K562 (cell line): ENCODE measurements at regions not wholly inside any gene's neighbourhood (a gene's known extent, or its start where the extent isn't known, plus 50 kb on each side); places are given as distances from the start of the nearest gene placed in this dataset.

ENCODE experiments used
- ATF7 ChIP-seq: fragments of 450-650 bp; IDR thresholded peaks from 2 replicates; pipeline ENCODE4 v1.7.1; 2014; ENCODE audit warnings: mild to moderate bottlenecking, moderate library complexity
- BACH1 ChIP-seq: fragments of 200-800 bp; sonication (Bioruptor generic); IDR thresholded peaks from 2 replicates; pipeline ENCODE4 v1.6.1; 2016; ENCODE audit warnings: missing genetic modification characterization, missing compliant biosample characterization
- CXXC5 ChIP-seq: fragments of 250-450 bp; sonication (Bioruptor Pico); IDR thresholded peaks from 2 replicates; pipeline ENCODE4 v1.8.0; 2022; ENCODE audit warnings: inconsistent platforms, mild to moderate bottlenecking, moderate library complexity
- GABPB1 ChIP-seq: sonication (generic); formaldehyde crosslinking; IDR thresholded peaks from 2 replicates; pipeline ENCODE4 v1.8.0; 2022; ENCODE audit warnings: mild to moderate bottlenecking, missing genetic modification reagents
- GMEB1 ChIP-seq: fragments of 250-450 bp; sonication (Bioruptor Pico); IDR thresholded peaks from 2 replicates; pipeline ENCODE4 v1.4.0; 2020; ENCODE audit warnings: mild to moderate bottlenecking
- HMG20B ChIP-seq: fragments of 250-450 bp; sonication (Bioruptor Pico); IDR thresholded peaks from 2 replicates; pipeline ENCODE4 v1.5.0; 2021; ENCODE audit warnings: mild to moderate bottlenecking
- HMGN3 ChIP-seq: IDR thresholded peaks from 2 replicates; pipeline ENCODE4 v1.6.1; 2011; ENCODE audit warnings: borderline replicate concordance, low read depth, mild to moderate bottlenecking, mixed read lengths, low read length; ENCODE audit not compliant: insufficient read length; ENCODE audit errors: extremely low read depth
- KLF13 ChIP-seq: fragments of 450-650 bp; IDR thresholded peaks from 2 replicates; pipeline ENCODE4 v1.6.1; 2016; ENCODE audit warnings: missing genetic modification characterization, low read depth, mild to moderate bottlenecking, missing compliant biosample characterization, moderate library complexity, borderline replicate concordance
- MAFF ChIP-seq: IDR thresholded peaks from 2 replicates; pipeline ENCODE4 v1.6.1; 2012; ENCODE audit warnings: low read length, improper control_type of control experiment
- NR2C2 ChIP-seq, 2 experiments: fragments of 200-800 bp in 1 of 2; sonication (Bioruptor generic) in 1 of 2; sonication (generic) in 1 of 2; formaldehyde crosslinking in 1 of 2; IDR thresholded peaks; 2 replicates each; pipeline versions ENCODE4 v1.6.1 to v1.8.0; 2016 to 2022; ENCODE audit warnings: mild to moderate bottlenecking in 1 of 2, missing compliant biosample characterization in 1 of 2, missing genetic modification characterization in 1 of 2, missing genetic modification reagents in 1 of 2
- NRF1 ChIP-seq, 2 experiments: fragments of 450-650 bp; IDR thresholded peaks in 1 of 2; conservative IDR thresholded peaks in 1 of 2; 2 replicates each; pipeline ENCODE4 v1.6.1; 2014; ENCODE audit warnings: mild to moderate bottlenecking in 2 of 2
- PHF20 ChIP-seq: fragments of 450-650 bp; IDR thresholded peaks from 2 replicates; pipeline ENCODE4 v1.6.1; 2018; ENCODE audit not compliant: partially characterized antibody
- POLR2AphosphoS5 ChIP-seq: IDR thresholded peaks from 2 replicates; pipeline ENCODE4 v1.6.1; 2011; ENCODE audit warnings: mild to moderate bottlenecking, low read depth, low read length, moderate library complexity; ENCODE audit not compliant: control insufficient read depth, insufficient read depth
- RBFOX2 ChIP-seq: fragments of 200-400 bp; formaldehyde crosslinking; IDR thresholded peaks from 2 replicates; pipeline ENCODE4 v1.6.1; 2017; ENCODE audit warnings: low read depth, mild to moderate bottlenecking, low read length, moderate library complexity
- RBM14 ChIP-seq: fragments of 200-400 bp; formaldehyde crosslinking; IDR thresholded peaks from 2 replicates; pipeline ENCODE4 v1.6.1; 2018; ENCODE audit warnings: low read depth, mild to moderate bottlenecking, low read length, moderate library complexity, borderline replicate concordance; ENCODE audit not compliant: insufficient read depth
- TAF1 ChIP-seq: IDR thresholded peaks from 2 replicates; pipeline ENCODE4 v1.6.1; 2011; ENCODE audit warnings: mild to moderate bottlenecking, low read length, moderate library complexity; ENCODE audit not compliant: insufficient read depth, control insufficient read depth, severe bottlenecking; ENCODE audit errors: extremely low read depth
- TAF9B ChIP-seq: fragments of 450-650 bp; IDR thresholded peaks from 2 replicates; pipeline ENCODE4 v1.6.1; 2018; ENCODE audit warnings: mild to moderate bottlenecking; ENCODE audit not compliant: partially characterized antibody
- TCF7L2 ChIP-seq: fragments of 150-350 bp; IDR thresholded peaks from 2 replicates; pipeline ENCODE4 v1.6.1; 2016; ENCODE audit warnings: low read depth, mild to moderate bottlenecking, low read length, moderate library complexity
- TCFL5 ChIP-seq: fragments of 250-450 bp; sonication (Bioruptor Pico); conservative IDR thresholded peaks from 2 replicates; pipeline ENCODE4 v1.6.1; 2021; ENCODE audit warnings: mild to moderate bottlenecking, moderate library complexity, matching md5 sums
- ZNF134 ChIP-seq: fragments of 250-450 bp; sonication (Bioruptor Pico); conservative IDR thresholded peaks from 2 replicates; pipeline ENCODE4 v1.4.0; 2020
- ZNF184 ChIP-seq: sonication (generic); formaldehyde crosslinking; IDR thresholded peaks from 2 replicates; pipeline ENCODE4 v1.5.0; 2020; ENCODE audit warnings: missing genetic modification reagents
- ZNF232 ChIP-seq: sonication (generic); formaldehyde crosslinking; IDR thresholded peaks from 2 replicates; pipeline ENCODE4 v1.8.0; 2022; ENCODE audit warnings: mild to moderate bottlenecking, missing genetic modification reagents
- ZNF57 ChIP-seq: fragments of 450-650 bp; formaldehyde crosslinking; IDR thresholded peaks from 2 replicates; pipeline ENCODE4 v1.4.0; 2020; ENCODE audit warnings: mild to moderate bottlenecking, moderate library complexity
- ZNF583 ChIP-seq: fragments of 250-450 bp; sonication (Bioruptor Pico); IDR thresholded peaks from 2 replicates; pipeline ENCODE4 v1.4.0; 2020
- ZNF668 ChIP-seq: fragments of 250-450 bp; sonication (Bioruptor Pico); IDR thresholded peaks from 2 replicates; pipeline ENCODE4 v1.8.0; 2022; ENCODE audit warnings: mild to moderate bottlenecking, inconsistent platforms
- TF ChIP-seq, protein P1 (sequence below): fragments of 200-400 bp; formaldehyde crosslinking; IDR thresholded peaks from 2 replicates; pipeline ENCODE4 v1.6.1; 2017; ENCODE audit warnings: mild to moderate bottlenecking, low read depth, low read length, moderate library complexity

- peak; percentile 32 for TF ChIP-seq HMGN3
- TF ChIP-seq, protein P1, sequence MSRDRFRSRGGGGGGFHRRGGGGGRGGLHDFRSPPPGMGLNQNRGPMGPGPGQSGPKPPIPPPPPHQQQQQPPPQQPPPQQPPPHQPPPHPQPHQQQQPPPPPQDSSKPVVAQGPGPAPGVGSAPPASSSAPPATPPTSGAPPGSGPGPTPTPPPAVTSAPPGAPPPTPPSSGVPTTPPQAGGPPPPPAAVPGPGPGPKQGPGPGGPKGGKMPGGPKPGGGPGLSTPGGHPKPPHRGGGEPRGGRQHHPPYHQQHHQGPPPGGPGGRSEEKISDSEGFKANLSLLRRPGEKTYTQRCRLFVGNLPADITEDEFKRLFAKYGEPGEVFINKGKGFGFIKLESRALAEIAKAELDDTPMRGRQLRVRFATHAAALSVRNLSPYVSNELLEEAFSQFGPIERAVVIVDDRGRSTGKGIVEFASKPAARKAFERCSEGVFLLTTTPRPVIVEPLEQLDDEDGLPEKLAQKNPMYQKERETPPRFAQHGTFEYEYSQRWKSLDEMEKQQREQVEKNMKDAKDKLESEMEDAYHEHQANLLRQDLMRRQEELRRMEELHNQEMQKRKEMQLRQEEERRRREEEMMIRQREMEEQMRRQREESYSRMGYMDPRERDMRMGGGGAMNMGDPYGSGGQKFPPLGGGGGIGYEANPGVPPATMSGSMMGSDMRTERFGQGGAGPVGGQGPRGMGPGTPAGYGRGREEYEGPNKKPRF = no peak
- no peak for TF ChIP-seq TCF7L2
- no peak for TF ChIP-seq KLF13
- peak; percentile 35 to 49; a peak in 3 of 4 replicates for TF ChIP-seq NRF1 (conservative IDR thresholded peaks at IDR 0.05 in 1 of 2, IDR thresholded peaks at IDR 0.05 in 1 of 2)
- no peak for TF ChIP-seq BACH1
- peak; percentile 60 for TF ChIP-seq CXXC5 (CRISPR knock-in tag)
- TF ChIP-seq HMG20B = no peak
- TF ChIP-seq ZNF134 = no peak
- peak; percentile 57; the same call in 1 of the 2 replicates for TF ChIP-seq GABPB1 (CRISPR knock-in tag)
- peak; percentile 50; the same call in 1 of the 2 replicates for TF ChIP-seq ATF7
- no peak for TF ChIP-seq TCFL5 (CRISPR knock-in tag)
- TF ChIP-seq ZNF57 (CRISPR knock-in tag) = no peak
- TF ChIP-seq ZNF583 (CRISPR knock-in tag) = no peak
- TF ChIP-seq RBM14 = no peak
- TF ChIP-seq ZNF232 (CRISPR knock-in tag) = no peak; the same call in 1 of the 2 replicates
- no peak for TF ChIP-seq ZNF668
- TF ChIP-seq PHF20 = no peak
- TF ChIP-seq MAFF = no peak
- peak; percentile 89 for TF ChIP-seq TAF9B
- no peak for TF ChIP-seq NR2C2 (CRISPR knock-in tag; IDR thresholded peaks at IDR 0.05)
- TF ChIP-seq NR2C2 (tag; IDR thresholded peaks at IDR 0.05) = peak; percentile 54; the same call in 1 of the 2 replicates
- TF ChIP-seq TAF1 = peak; percentile 66
- no peak; the same call in 1 of the 2 replicates for TF ChIP-seq GMEB1 (CRISPR knock-in tag)
- peak; percentile 83 for TF ChIP-seq POLR2AphosphoS5
- peak; percentile 94 for TF ChIP-seq RBFOX2
- TF ChIP-seq ZNF184 (CRISPR knock-in tag) = no peak
Observed at GRCh38 chr12:74292351-74293194, 245.1 kb upstream of the ATXN7L3B start (continued).
